Smooth muscle cell (in vitro differentiated cells): ENCODE measurements at regions not wholly inside any gene's neighbourhood (a gene's known extent, or its start where the extent isn't known, plus 50 kb on each side); places are given as distances from the start of the nearest gene placed in this dataset.

ENCODE experiments used
- DNase-seq: peaks from one replicate; lab custom pipeline; 2025; ENCODE audit not compliant: unreplicated experiment; lab: John Stamatoyannopoulos, UW
- H2AFZ ChIP-seq: fragments of 200-600 bp; sonication (generic); 2 replicates; pipeline ENCODE4 v1.6.0; 2016; ENCODE audit warnings: antibody characterized with exemption, low read depth, mild to moderate bottlenecking
- H3F3A ChIP-seq: fragments of 200-600 bp; sonication (generic); 2 replicates; pipeline ENCODE4 v1.6.0; 2017; ENCODE audit warnings: antibody characterized with exemption, low read depth
- H3K27ac ChIP-seq: fragments of 200-600 bp; sonication (generic); 2 replicates; pipeline ENCODE4 v1.5.1; 2016; ENCODE audit warnings: low read depth, mild to moderate bottlenecking
- H3K27me3 ChIP-seq: fragments of 200-600 bp; sonication (generic); 2 replicates; pipeline ENCODE4 v1.6.1; 2016; ENCODE audit warnings: low read depth, mild to moderate bottlenecking
- H3K36me3 ChIP-seq: fragments of 200-600 bp; sonication (generic); 2 replicates; pipeline ENCODE4 v1.5.1; 2016; ENCODE audit warnings: low read depth
- H3K4me1 ChIP-seq: fragments of 200-600 bp; sonication (generic); 2 replicates; pipeline ENCODE4 v1.5.1; 2016; ENCODE audit warnings: low read depth
- H3K4me2 ChIP-seq: fragments of 200-600 bp; sonication (generic); 2 replicates; pipeline ENCODE4 v1.6.0; 2016; ENCODE audit warnings: mild to moderate bottlenecking
- H3K4me3 ChIP-seq: fragments of 200-600 bp; sonication (generic); 2 replicates; pipeline ENCODE4 v1.5.1; 2016; ENCODE audit warnings: mild to moderate bottlenecking
- H3K79me2 ChIP-seq: fragments of 200-600 bp; sonication (generic); 2 replicates; pipeline ENCODE4 v1.6.0; 2016; ENCODE audit warnings: low read depth, mild to moderate bottlenecking
- H3K9ac ChIP-seq: fragments of 200-600 bp; sonication (generic); 2 replicates; pipeline ENCODE4 v1.6.0; 2016; ENCODE audit warnings: low read depth
- H3K9me3 ChIP-seq: fragments of 200-600 bp; sonication (generic); replicated peaks from 2 replicates; pipeline ENCODE4 v1.5.1; 2016; ENCODE audit warnings: low read depth
- H4K20me1 ChIP-seq: fragments of 200-600 bp; sonication (generic); 2 replicates; pipeline ENCODE4 v1.6.0; 2016; ENCODE audit warnings: low read depth
- WGBS: methylation state at CpG from one replicate; pipeline ENCODE4 v1.1.7; 2016; ENCODE audit warnings: low lambda C conversion rate; 5-methylcytosine and 5-hydroxymethylcytosine counted together
- TF ChIP-seq, protein P1 (sequence below): fragments of 200-600 bp; sonication (generic); IDR thresholded peaks from 2 replicates; pipeline ENCODE4 v1.5.1; 2017; ENCODE audit warnings: borderline replicate concordance, mild to moderate bottlenecking, antibody characterized with exemption; ENCODE audit not compliant: insufficient read depth, poor library complexity, severe bottlenecking

DNA sequence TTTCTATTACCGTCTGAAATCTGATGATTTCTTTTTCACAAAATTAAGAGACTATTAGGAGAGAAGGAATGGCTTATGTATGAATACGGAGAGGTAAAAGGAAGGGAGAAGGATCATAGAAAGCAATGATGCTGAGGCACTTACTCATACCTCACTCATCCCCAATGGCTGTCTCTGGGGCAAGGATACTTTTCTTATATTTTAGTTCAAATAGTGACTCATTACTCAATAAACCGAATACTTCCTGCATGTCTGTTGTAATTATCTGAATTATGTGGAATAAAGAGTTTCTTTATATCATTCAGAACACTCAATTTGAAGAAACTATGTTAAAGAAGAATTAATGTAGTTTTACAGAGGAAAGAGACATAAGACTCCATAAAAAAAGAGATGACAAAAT is 284.5 kb upstream of the NUDT12 start:
- Histone ChIP-seq H3K4me3 (no peak overlapping the region), H3F3A (no peaks in the 10 kb centered on the region), H3K79me2 (no peaks in the 10 kb centered on the region), H2AFZ (no peak overlapping the region), H3K27ac (no peak overlapping the region), H3K9ac (no peak overlapping the region), H4K20me1 (no peaks in the 10 kb centered on the region), H3K36me3 (no peaks in the 10 kb centered on the region), H3K4me2 (no peak overlapping the region), H3K4me1 (no peaks in the 10 kb centered on the region), H3K27me3 (no peaks in the 10 kb centered on the region), H3K9me3 (no peaks in the 10 kb centered on the region)
- no peak for DNase-seq
- TF ChIP-seq, protein P1, sequence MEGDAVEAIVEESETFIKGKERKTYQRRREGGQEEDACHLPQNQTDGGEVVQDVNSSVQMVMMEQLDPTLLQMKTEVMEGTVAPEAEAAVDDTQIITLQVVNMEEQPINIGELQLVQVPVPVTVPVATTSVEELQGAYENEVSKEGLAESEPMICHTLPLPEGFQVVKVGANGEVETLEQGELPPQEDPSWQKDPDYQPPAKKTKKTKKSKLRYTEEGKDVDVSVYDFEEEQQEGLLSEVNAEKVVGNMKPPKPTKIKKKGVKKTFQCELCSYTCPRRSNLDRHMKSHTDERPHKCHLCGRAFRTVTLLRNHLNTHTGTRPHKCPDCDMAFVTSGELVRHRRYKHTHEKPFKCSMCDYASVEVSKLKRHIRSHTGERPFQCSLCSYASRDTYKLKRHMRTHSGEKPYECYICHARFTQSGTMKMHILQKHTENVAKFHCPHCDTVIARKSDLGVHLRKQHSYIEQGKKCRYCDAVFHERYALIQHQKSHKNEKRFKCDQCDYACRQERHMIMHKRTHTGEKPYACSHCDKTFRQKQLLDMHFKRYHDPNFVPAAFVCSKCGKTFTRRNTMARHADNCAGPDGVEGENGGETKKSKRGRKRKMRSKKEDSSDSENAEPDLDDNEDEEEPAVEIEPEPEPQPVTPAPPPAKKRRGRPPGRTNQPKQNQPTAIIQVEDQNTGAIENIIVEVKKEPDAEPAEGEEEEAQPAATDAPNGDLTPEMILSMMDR: no peak
- 82% methylated on average over 3 of the region's 3 CpGs for WGBS

DNA sequence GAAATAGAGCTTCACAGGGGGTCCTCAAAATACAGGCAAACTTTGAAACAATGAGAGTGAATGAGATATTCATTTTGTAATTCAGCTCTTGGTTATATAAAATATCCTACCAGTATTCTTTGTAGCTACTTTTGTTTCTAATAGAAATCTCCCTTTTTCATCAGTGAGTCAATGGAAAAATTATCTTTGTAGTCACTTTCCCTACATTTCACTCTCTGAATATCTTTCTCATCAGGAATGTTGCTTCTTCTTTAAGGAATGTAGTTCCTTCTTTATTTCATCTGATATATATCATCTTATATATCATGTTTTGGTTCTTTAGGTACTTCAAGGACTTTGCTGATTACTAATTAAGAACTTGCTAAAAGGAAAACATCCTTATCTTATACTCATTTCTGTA is 280.3 kb upstream of the NUDT12 start:
- H3K36me3 ChIP-seq: no peaks in the 10 kb centered on the region
- H3K9me3 ChIP-seq: no peaks in the 10 kb centered on the region
- no peaks in the 10 kb centered on the region for H3K27me3 ChIP-seq
- TF ChIP-seq, protein P1: no peak
- H3K4me3 ChIP-seq: no peak overlapping the region
- no peak overlapping the region for H2AFZ ChIP-seq
- no peaks in the 10 kb centered on the region for H3K79me2 ChIP-seq
- no peak overlapping the region for H3K4me2 ChIP-seq
- no peaks in the 10 kb centered on the region for H4K20me1 ChIP-seq
- H3K9ac ChIP-seq: no peak overlapping the region
- no peaks in the 10 kb centered on the region for H3K4me1 ChIP-seq
- DNase-seq: no peak
- H3K27ac ChIP-seq: no peak overlapping the region
- no peaks in the 10 kb centered on the region for H3F3A ChIP-seq

DNA sequence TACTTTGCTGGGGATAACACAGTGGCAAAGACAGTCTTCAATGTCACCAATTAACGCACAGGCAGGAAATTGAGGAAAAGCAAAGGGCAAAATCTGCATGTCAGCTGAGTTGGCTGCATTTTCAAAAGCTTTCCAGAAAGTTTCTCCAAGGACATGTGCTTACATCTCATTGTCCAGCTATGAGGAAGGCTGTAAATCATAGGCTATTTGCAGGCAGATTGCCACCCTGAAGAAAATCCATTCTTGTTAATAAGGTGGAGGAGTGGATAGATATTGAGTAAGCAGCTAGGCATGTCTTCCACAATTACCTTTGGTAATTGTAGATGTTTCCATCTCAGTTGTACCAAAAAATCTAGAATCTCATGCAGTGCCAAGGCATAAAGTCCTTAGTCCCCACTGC is 278.0 kb upstream of the NUDT12 start:
- H3K4me2 ChIP-seq: no peak overlapping the region
- TF ChIP-seq, protein P1: no peak

DNA sequence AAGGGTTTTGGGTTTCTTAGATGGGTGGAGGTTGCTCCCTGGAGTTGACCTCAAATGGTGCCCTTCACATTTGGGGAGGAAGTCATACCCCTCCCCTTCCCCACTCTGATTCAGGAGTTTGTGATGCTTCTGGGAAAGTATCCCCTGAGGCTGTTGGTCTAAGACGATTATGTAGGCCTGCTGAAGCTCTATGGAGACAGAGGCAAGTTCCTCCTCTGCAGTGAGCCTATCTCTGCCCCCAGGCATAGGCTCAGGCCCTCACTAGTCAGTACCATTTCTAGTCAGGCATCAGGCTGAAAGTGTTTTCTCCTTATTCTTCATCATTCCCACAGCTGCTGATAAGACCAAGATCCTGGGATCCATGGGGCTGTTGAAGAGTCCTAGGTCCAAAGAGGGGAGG is 271.6 kb upstream of the NUDT12 start:
- Histone ChIP-seq H3K27me3 (no peaks in the 10 kb centered on the region), H3K4me1 (no peaks in the 10 kb centered on the region), H3K9ac (no peak overlapping the region), H3K9me3 (no peaks in the 10 kb centered on the region), H4K20me1 (no peaks in the 10 kb centered on the region), H3K4me2 (no peak overlapping the region), H3K36me3 (no peaks in the 10 kb centered on the region), H3K27ac (no peak overlapping the region), H3K79me2 (no peaks in the 10 kb centered on the region), H3F3A (no peaks in the 10 kb centered on the region), H3K4me3 (no peak overlapping the region), H2AFZ (no peak overlapping the region)
- WGBS: 65% methylated on average over 1 of the region's 1 CpG
- TF ChIP-seq, protein P1: no peak
- no peak for DNase-seq

More for the DNA sequence above, 278.0 kb upstream of the NUDT12 start:
- Histone ChIP-seq H2AFZ (no peak overlapping the region), H4K20me1 (no peaks in the 10 kb centered on the region), H3K9me3 (no peaks in the 10 kb centered on the region), H3K4me1 (no peaks in the 10 kb centered on the region), H3K9ac (no peak overlapping the region), H3K4me3 (no peak overlapping the region), H3F3A (no peaks in the 10 kb centered on the region), H3K36me3 (no peaks in the 10 kb centered on the region), H3K27ac (no peak overlapping the region), H3K27me3 (no peaks in the 10 kb centered on the region), H3K79me2 (no peaks in the 10 kb centered on the region)
- 81% methylated on average over 1 of the region's 1 CpG for WGBS
- no peak for DNase-seq
